Endothelial cell of umbilical vein (primary cell): ENCODE measurements at regions not wholly inside any gene's neighbourhood (a gene's known extent, or its start where the extent isn't known, plus 50 kb on each side); places are given as distances from the start of the nearest gene placed in this dataset.

Experiments
- BruUV-seq: library from RNA; stranded (reverse); fragments of 400-500 nt; replicated peaks from 2 replicates; lab custom pipeline; 2021; lab: Mats Ljungman, UMichigan
- CTCF ChIA-PET: fragments of 300-600, 350-600 bp; sonication (Branson Sonifier 250); formaldehyde crosslinking; loops from one replicate; lab custom pipeline; 2021; ENCODE audit warnings: antibody characterized with exemption, inconsistent platforms; lab: Charles Lee
- POLR2A ChIA-PET: fragments of 300-600, 350-600 bp; sonication (Branson Sonifier 250); formaldehyde crosslinking; loops from one replicate; lab custom pipeline; 2021; ENCODE audit warnings: antibody characterized with exemption, inconsistent platforms; lab: Charles Lee
- DNase-seq: peaks from one replicate; pipeline ENCODE4 v3.0.0-alpha.2; 2011; ENCODE audit warnings: low read depth, low spot score
- FAIRE-seq: peaks from 2 replicates; lab custom pipeline; 2011; peaks lifted over from hg19 to GRCh38; lab: Jason Lieb, UNC
- H2AFZ ChIP-seq: 2 replicates; pipeline ENCODE4 v1.6.0; 2012; ENCODE audit warnings: low read depth, low read length, control low read depth, inconsistent platforms
- H3K27ac ChIP-seq: 2 replicates; pipeline ENCODE4 v1.5.1; 2011; ENCODE audit warnings: low read depth, mild to moderate bottlenecking, control low read depth, low read length, moderate library complexity; ENCODE audit not compliant: insufficient read depth
- H3K27me3 ChIP-seq, 2 experiments: 2 replicates each; pipeline versions ENCODE4 v1.6.0 to v1.6.1; 2011; ENCODE audit warnings: low read length in 2 of 2, mixed read lengths in 1 of 2; ENCODE audit not compliant: control insufficient read depth in 2 of 2, insufficient read depth in 2 of 2
- H3K36me3 ChIP-seq, 2 experiments: 2 replicates in 1 of 2; 3 replicates in 1 of 2; pipeline ENCODE4 v1.5.1; 2011; ENCODE audit warnings: low read length in 2 of 2, mild to moderate bottlenecking in 1 of 2, moderate library complexity in 1 of 2; ENCODE audit not compliant: control insufficient read depth in 2 of 2, insufficient read depth in 2 of 2; ENCODE audit errors: extremely low read depth in 1 of 2
- H3K4me1 ChIP-seq: 3 replicates; pipeline ENCODE4 v1.5.1; 2011; ENCODE audit warnings: mild to moderate bottlenecking, low read length; ENCODE audit not compliant: control insufficient read depth, insufficient read depth; ENCODE audit errors: extremely low read depth
- H3K4me2 ChIP-seq: 2 replicates; pipeline ENCODE4 v1.6.1; 2011; ENCODE audit warnings: low read length, control low read depth, mixed read lengths; ENCODE audit not compliant: insufficient read depth
- H3K4me3 ChIP-seq, 3 experiments: fragments of 200-600 bp in 1 of 3; sonication (generic), shearing (Covaris generic) in 1 of 3; replicated peaks in 1 of 3; 2 replicates each; pipeline ENCODE4 v1.5.1; 2011 to 2016; ENCODE audit warnings: control low read depth in 3 of 3, low read length in 3 of 3, mild to moderate bottlenecking in 2 of 3, inconsistent platforms in 1 of 3, low read depth in 1 of 3, moderate library complexity in 1 of 3; ENCODE audit not compliant: insufficient read depth in 1 of 3
- H3K79me2 ChIP-seq: 2 replicates; pipeline ENCODE4 v1.6.0; 2012; ENCODE audit warnings: low read length, inconsistent platforms; ENCODE audit not compliant: control insufficient read depth, insufficient read depth
- H3K9ac ChIP-seq: replicated peaks from 2 replicates; pipeline ENCODE3; 2011; ENCODE audit warnings: low read length, control low read depth; ENCODE audit not compliant: insufficient read depth; ENCODE audit errors: extremely low read depth
- H3K9me1 ChIP-seq: replicated peaks from 3 replicates; pipeline ENCODE4 v1.6.0; 2011; ENCODE audit warnings: mild to moderate bottlenecking, low read length; ENCODE audit not compliant: control insufficient read depth, insufficient read depth; ENCODE audit errors: extremely low read depth
- H3K9me3 ChIP-seq: replicated peaks from 2 replicates; pipeline ENCODE4 v1.5.1; 2012; ENCODE audit warnings: low read length, inconsistent platforms; ENCODE audit not compliant: control insufficient read depth, insufficient read depth
- H4K20me1 ChIP-seq: replicated peaks from 2 replicates; pipeline ENCODE3; 2011; ENCODE audit warnings: mild to moderate bottlenecking, low read length; ENCODE audit not compliant: control insufficient read depth, insufficient read depth; ENCODE audit errors: extremely low read depth
- EZH2 ChIP-seq: IDR thresholded peaks from 2 replicates; pipeline ENCODE4 v1.6.1; 2012; ENCODE audit warnings: borderline replicate concordance, low read depth, mild to moderate bottlenecking, moderate library complexity, low read length, inconsistent platforms; ENCODE audit not compliant: severe bottlenecking
- FOS ChIP-seq: IDR thresholded peaks from 2 replicates; pipeline ENCODE4 v1.6.1; 2011; ENCODE audit warnings: mild to moderate bottlenecking, low read length, moderate library complexity, borderline replicate concordance; ENCODE audit not compliant: insufficient read depth
- GATA2 ChIP-seq: IDR thresholded peaks from 2 replicates; pipeline ENCODE4 v1.7.0; 2011; ENCODE audit warnings: low read depth, mild to moderate bottlenecking, moderate library complexity, mixed read lengths, low read length; ENCODE audit not compliant: insufficient read length, insufficient read depth
- JUN ChIP-seq: IDR thresholded peaks from 2 replicates; pipeline ENCODE4 v1.6.1; 2011; ENCODE audit warnings: borderline replicate concordance, low read depth; ENCODE audit not compliant: insufficient read length, insufficient read depth
- MYC ChIP-seq: IDR thresholded peaks from one replicate; pipeline ENCODE4 v1.6.1; 2011; ENCODE audit warnings: mild to moderate bottlenecking, low read depth, low read length
- POLR2A ChIP-seq: IDR thresholded peaks from 2 replicates; pipeline ENCODE4 v1.6.1; 2012; ENCODE audit warnings: low read depth, mild to moderate bottlenecking, control low read depth, low read length
- POLR2AphosphoS5 ChIP-seq: IDR thresholded peaks from 2 replicates; pipeline ENCODE4 v1.6.1; 2012; ENCODE audit warnings: low read depth, mild to moderate bottlenecking, control low read depth, low read length, moderate library complexity; ENCODE audit not compliant: insufficient read depth
- dilution Hi-C: fragments of 300-500 bp; cut with MboI; formaldehyde crosslinking; loops from one replicate; pipeline ENCODE4 v1.15.0; 2019; ENCODE audit warnings: low sequenced_read_pairs; ENCODE audit not compliant: extremely low pct_ligation_motif_present
- intact Hi-C: fragments of 100-400 bp; cut with micrococcal nuclease; formaldehyde crosslinking; loops from one replicate; pipeline ENCODE4 v1.10.0; 2022
- TF ChIP-seq, protein P1 (sequence below), 2 donors: IDR thresholded peaks; 1 replicate in 1 of 2; 2 replicates in 1 of 2; pipeline ENCODE4 v1.5.1; 2011; ENCODE audit warnings: low read length in 2 of 2, mild to moderate bottlenecking in 2 of 2, moderate library complexity in 2 of 2, control low read depth in 1 of 2, inconsistent platforms in 1 of 2, low read depth in 1 of 2; ENCODE audit not compliant: insufficient read depth in 1 of 2; ENCODE audit errors: extremely low read depth in 1 of 2
- TF ChIP-seq, protein P2 (sequence below): IDR thresholded peaks from 2 replicates; pipeline ENCODE4 v1.6.1; 2011; ENCODE audit not compliant: insufficient read depth, insufficient read length

- ChIA-PET POLR2A (no interaction called here), CTCF (interaction anchor here (0.7 to 1.3 kb wide), 2 partner anchors 13 to 14 kb away, joined by 3 read pairs; no protein-coding TSS in a partner anchor)
- TF ChIP-seq FOS, result no peak
- no peak for TF ChIP-seq POLR2A
- no peak for TF ChIP-seq GATA2
- no peak for TF ChIP-seq JUN
- TF ChIP-seq EZH2, result no peak
- TF ChIP-seq, protein P1, sequence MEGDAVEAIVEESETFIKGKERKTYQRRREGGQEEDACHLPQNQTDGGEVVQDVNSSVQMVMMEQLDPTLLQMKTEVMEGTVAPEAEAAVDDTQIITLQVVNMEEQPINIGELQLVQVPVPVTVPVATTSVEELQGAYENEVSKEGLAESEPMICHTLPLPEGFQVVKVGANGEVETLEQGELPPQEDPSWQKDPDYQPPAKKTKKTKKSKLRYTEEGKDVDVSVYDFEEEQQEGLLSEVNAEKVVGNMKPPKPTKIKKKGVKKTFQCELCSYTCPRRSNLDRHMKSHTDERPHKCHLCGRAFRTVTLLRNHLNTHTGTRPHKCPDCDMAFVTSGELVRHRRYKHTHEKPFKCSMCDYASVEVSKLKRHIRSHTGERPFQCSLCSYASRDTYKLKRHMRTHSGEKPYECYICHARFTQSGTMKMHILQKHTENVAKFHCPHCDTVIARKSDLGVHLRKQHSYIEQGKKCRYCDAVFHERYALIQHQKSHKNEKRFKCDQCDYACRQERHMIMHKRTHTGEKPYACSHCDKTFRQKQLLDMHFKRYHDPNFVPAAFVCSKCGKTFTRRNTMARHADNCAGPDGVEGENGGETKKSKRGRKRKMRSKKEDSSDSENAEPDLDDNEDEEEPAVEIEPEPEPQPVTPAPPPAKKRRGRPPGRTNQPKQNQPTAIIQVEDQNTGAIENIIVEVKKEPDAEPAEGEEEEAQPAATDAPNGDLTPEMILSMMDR (IDR thresholded peaks at IDR 0.05; ENCODE audit: extremely low read depth in 1 of 2, insufficient read depth in 1 of 2, low read depth in 1 of 2, low read length in 2 of 2), result no peak
- TF ChIP-seq MYC, result no peak
- TF ChIP-seq, protein P2, sequence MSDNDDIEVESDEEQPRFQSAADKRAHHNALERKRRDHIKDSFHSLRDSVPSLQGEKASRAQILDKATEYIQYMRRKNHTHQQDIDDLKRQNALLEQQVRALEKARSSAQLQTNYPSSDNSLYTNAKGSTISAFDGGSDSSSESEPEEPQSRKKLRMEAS, result no peak
- no peak for TF ChIP-seq POLR2AphosphoS5
- H3K36me3 ChIP-seq, result no peaks in the 10 kb centered on the region
- no peaks in the 10 kb centered on the region for H3K4me1 ChIP-seq
- H3K79me2 ChIP-seq, result no peaks in the 10 kb centered on the region
- H3K9me3 ChIP-seq, result no peaks in the 10 kb centered on the region
- intact Hi-C loops (no loop called here), dilution Hi-C loops (no loop called here)
- H3K27me3 ChIP-seq, result no peaks in the 10 kb centered on the region
- no peak overlapping the region for H3K9ac ChIP-seq
- H4K20me1 ChIP-seq, result no peaks in the 10 kb centered on the region
- BruUV-seq, result no TSS peak
- H3K4me2 ChIP-seq, result no peak overlapping the region
- H3K9me1 ChIP-seq, result no peaks in the 10 kb centered on the region
- no peak overlapping the region for H3K27ac ChIP-seq
- no peak for DNase-seq
- no peak overlapping the region for H3K4me3 ChIP-seq
- no peak for FAIRE-seq
- H2AFZ ChIP-seq, result no peak overlapping the region
Observed at GRCh38 chr6:132025468-132025867, 74.3 kb upstream of the CCN2 start.
